ENCODE measurements at regions not wholly inside any gene's neighbourhood (a gene's known extent, or its start where the extent isn't known, plus 50 kb on each side); places are given as distances from the start of the nearest gene placed in this dataset.
"Not testable (repeated sequence)": the region's sequence is repeated elsewhere in the genome, so short reads cannot be mapped to it uniquely, and the experiment has no call there.

DNA sequence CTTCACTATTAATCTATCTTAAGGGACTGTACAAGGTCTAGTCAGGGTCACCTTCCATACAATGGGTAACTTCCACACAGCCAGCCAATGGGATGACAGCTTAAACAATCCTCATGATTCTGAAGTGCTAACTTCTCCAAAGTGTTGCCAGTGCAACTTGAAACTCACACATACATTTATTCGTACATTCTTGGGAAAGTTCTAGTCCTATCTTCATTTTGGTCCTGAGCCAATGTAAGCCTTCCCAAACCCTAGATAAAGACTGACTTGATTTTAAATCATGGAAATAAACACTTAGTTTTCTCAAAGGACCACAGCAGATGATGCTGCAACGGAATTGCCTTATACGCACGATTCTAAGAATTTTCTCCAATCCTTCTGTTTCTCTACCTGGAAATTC lies 117.5 kb upstream of the COL1A2 start:
- DNase-seq = no peak

DNA sequence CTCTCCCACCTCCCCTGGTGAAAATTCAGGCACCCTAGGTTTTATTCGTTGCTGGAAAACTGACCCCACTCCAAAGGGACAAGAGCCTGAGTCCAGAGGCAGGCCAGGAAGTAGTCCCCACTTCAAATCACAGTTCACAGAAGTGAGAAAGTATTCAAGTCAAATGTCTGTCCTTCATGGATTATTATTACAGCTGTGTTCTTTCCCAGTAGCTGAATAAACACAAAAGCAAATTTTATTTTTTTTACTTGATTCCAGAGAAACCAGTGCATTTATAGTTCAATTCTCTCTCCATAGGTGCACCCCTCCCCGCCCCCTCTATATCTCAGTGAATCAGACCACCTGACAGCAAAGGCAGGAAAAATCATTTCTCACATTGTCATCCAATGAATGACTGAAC lies 113.8 kb upstream of the COL1A2 start:
- no peak for DNase-seq

DNA sequence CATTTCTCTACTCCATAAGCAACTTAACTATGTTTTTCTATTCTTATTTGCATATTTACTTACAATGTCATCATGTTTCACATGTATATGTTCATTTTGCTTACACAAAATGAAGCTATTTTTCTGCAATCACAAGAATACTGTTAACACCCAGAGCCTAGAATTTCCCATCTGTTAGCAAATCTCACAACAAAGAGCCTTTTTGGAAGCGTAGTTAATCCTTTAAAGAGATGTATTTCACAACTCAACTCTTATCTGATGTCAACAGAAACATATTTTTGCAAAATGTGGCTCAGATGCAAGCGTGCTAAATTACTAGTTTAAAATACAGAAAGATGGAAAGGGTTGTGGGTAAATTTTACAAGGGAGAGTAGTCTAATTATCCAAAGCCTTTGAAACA lies 110.6 kb upstream of the COL1A2 start:
- DNase-seq = no peak

DNA sequence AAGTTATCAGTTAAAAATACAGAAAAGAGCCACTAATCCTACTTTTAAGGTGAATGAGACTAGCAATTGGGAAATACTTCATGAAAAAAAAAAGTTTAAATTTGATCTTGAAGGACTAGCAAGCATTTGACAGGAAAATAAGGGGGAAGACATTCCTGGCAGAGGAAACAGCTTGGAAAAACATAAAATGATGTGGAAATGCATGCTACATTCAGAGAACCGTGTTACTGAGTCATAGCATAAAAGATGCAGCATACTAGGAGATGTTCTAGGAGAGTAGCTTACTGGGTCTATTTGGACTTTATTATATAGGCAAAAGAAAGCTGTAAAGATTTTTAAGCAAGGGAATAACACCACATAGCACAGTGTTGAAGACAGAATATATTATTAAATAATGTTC lies 108.6 kb upstream of the COL1A2 start:
- DNase-seq = no peak

- DNase-seq = no peak
These were observed 106.6 kb upstream of the COL1A2 start for GRCh38 chr7:94288096-94288495.

DNA sequence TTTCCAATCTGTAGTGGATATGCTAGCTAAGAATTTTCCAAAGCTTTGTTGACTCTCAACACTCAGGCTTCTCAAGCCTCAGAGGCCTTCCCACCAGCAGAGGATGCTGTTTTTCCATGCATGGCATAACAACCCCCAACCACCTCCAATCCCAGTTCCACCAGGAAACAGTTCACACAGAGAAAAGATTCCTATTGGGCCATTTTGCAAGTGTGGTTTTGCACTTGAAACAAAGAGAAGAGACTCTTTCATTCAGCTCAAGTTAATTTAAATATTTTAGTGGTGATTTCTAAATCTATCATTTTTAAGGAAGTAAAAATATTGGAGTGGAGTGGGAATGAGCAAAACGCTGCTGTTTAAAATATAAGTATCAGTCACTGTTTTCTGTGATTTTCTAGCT lies 105.6 kb upstream of the COL1A2 start:
- DNase-seq = peak; percentile 62

- no peak for DNase-seq
These were observed 100.1 kb upstream of the COL1A2 start for GRCh38 chr7:94294471-94295131.

GRCh38 chr7:94295850-94296249 lies 98.8 kb upstream of the COL1A2 start:
- DNase-seq = peak; percentile 29

- DNase-seq = no peak
These were observed 97.8 kb upstream of the COL1A2 start for GRCh38 chr7:94296881-94297280.

GRCh38 chr7:94297397-94297838 lies 97.3 kb upstream of the COL1A2 start:
- DNase-seq = no peak

DNA sequence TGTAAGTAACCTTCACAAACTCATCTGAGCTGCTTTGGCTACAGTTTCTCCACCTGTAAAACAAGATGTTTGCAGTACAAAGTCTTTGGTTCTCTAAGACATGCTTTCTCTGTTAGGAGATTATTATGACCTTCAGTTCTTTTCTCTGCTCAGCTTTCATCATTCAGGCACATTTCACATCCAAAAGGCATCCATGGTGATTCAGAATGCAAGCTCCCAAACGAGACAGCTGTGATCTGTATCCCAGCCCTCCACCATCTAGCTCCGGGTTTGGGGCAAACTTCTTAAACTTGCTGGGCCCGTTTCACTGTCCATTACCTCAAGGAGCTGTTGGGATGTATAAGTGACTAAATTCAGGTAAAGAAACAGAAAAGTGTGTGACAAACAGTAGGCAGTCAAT lies 95.8 kb upstream of the COL1A2 start:
- no peak for DNase-seq

GRCh38 chr7:94300176-94300835 lies 94.4 kb upstream of the COL1A2 start:
- DNase-seq = no peak

DNA sequence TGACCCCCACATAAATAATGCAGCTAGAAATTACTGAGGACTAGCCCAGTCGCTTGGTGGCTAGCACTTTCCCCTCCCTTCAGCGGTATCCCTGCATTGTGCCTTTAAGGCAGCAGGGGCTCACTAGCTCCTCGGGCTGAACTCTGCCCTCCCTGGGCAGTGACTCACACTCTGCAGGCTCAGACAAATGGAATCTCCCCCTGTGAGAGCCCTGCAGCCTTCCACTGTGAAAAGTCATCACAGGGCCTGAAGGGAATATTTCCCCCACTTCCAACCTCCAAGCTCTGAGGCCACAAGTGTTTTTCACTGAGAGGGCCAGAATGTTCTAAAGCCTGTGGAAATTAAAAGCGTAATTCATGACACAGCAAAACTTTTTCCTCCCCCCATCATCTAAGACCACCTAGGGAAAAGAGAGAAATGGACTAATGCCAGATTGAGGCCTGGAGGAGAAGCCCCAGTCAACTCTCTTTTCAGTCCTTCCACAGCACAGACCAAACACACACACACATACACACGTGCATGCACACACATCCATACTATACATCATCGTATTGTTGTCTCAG lies 93.6 kb upstream of the COL1A2 start:
- no peak for DNase-seq

- DNase-seq = no peak
These were observed 91.6 kb upstream of the COL1A2 start for GRCh38 chr7:94303118-94303517.

GRCh38 chr7:94303695-94304094 lies 91.0 kb upstream of the COL1A2 start:
- no peak for DNase-seq

- no peak for DNase-seq
These were observed 89.8 kb upstream of the COL1A2 start for GRCh38 chr7:94304878-94305277.

DNA sequence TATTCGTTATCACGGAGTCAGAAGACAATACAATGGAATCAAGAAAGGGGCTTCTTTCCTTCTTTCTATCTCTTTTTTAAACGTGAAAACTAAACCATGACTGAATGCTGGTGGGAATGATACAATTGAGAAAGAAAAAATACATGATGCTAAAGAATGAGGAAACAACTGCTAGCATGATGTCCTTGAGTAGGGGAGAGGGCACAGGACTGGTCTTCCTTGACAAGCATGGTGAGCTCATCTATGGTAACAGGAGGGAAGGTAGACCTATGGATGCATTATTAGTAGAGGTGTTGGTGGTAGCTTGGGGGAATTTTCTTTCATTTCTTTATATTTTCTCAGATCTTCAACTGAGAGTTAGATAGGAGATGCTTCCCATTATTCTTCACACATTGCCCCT lies 88.9 kb upstream of the COL1A2 start:
- DNase-seq = no peak

DNA sequence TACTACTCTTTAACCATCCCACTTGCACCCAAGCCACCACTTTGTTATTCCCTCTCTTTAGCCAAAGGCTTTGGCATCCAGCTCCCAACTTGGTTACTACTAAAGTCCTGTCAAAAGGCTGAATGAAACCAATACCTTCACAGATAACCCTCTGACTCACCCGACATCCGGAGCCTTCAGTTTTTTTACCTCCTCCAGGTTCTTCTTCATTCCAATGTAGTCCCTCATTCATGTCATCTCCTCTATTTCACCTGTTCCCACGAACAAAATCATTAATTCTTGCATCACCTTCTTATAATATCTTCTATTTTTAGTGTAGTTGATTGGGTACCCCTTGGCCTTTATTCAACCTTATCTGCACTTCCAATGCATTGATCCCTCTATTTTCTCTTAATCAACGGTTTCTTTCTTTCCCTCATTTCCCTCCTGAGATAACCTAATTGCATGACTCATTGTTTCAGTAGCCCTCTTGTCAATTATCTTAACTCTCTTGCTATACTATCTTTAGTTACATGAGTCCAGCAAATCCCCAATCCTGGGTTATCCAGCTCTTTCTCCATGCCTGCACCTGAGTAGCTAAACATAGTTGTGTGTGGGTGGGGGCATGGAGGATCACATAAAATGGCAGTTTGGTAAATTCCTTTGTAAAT lies 87.2 kb upstream of the COL1A2 start:
- DNase-seq = no peak

- no peak for DNase-seq
These were observed 83.2 kb upstream of the COL1A2 start for GRCh38 chr7:94311515-94311914.

GRCh38 chr7:94313926-94314325 lies 80.8 kb upstream of the COL1A2 start:
- peak; percentile 53 for DNase-seq

GRCh38 chr7:94314413-94315410 lies 80.0 kb upstream of the COL1A2 start:
- peak; percentile 41 for DNase-seq

GRCh38 chr7:94321138-94321537 lies 73.6 kb upstream of the COL1A2 start:
- DNase-seq = not testable (repeated sequence)

DNA sequence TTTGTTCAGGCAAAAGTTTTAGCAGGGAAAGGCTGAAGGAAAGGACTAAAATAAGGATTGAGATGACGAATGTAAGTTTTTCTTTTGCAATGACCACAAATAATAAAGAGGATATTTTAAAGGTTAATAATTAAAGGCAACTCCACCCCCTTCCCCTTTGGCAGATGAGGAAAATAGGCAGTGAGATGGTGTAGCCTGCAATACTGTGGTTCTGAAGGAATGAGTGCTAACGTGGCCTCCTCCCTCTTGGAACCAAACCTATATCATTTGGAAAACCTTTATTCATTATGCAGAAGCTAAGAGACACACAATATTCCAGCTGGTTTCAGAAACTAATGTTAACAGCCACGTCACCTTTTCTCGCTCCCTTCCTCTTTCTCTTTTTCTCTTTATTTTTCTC lies 70.9 kb upstream of the COL1A2 start:
- DNase-seq = no peak

Measured in NCI-H1105 treated with DMSO at 0.1 percent for 48 hours (cell line).